ENCODE measurements at regions not wholly inside any gene's neighbourhood (a gene's known extent, or its start where the extent isn't known, plus 50 kb on each side); places are given as distances from the start of the nearest gene placed in this dataset.

DNA sequence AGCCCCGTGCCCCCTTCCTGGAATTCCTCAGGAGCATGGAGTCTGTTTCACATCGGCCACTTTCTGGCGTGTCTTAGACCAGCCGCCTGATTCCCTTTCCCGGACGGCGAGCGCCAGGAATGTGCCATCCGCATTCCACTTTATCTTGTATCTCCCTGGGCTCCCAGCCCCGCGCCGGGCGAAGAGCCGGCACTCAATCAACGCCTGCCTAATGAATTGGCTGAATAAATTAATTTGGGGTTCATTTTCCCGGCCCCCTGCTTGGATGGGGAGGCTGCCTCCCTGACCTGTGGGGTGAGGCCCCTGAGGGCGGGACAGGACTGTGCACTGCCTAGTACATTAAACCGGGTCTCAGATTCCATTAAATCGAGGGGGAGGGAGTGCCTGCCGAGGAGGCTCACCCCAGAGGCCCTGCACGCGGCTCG is 282.3 kb upstream of the TNRC6C start:
- Histone ChIP-seq H3K27me3 (ENCODE audit: control insufficient read depth in 1 of 2, insufficient read depth in 2 of 2, low read length in 2 of 2) (peaks cover 11 to 67% of the 10 kb centered on the region in 2 experiments; a peak in 4 of 5 replicates), H3K27ac (ENCODE audit: extremely low read length, insufficient read depth, low read length) (no peak overlapping the region), H4K20me1 (ENCODE audit: insufficient read depth, low read length) (no peaks in the 10 kb centered on the region), H3K9me3 (ENCODE audit: low read length) (no peaks in the 10 kb centered on the region), H3K36me3 (replicated peaks in 1 of 2; ENCODE audit: control insufficient read depth in 1 of 2, insufficient read depth in 2 of 2, low read length in 2 of 2) (no peaks in the 10 kb centered on the region), H3K4me2 (ENCODE audit: low read depth, low read length) (no peak overlapping the region), H2AFZ (ENCODE audit: low read length) (no peak overlapping the region), H3K4me1 (ENCODE audit: insufficient read depth, low read length) (no peaks in the 10 kb centered on the region), H3K9ac (ENCODE audit: insufficient read depth, low read depth, low read length) (no peak overlapping the region), H3K79me2 (ENCODE audit: insufficient read depth, low read length) (no peaks in the 10 kb centered on the region), H3K4me3 (replicated peaks in 1 of 3; ENCODE audit: insufficient read depth in 1 of 3, low read depth in 2 of 3, low read length in 3 of 3) (no peak overlapping the region)
- BruUV-seq (replicated peaks) = no TSS peak
- FAIRE-seq (no peak), ATAC-seq (no peak), DNase-seq (ENCODE audit: low spot score) (no peak)
- POLR2A ChIA-PET = no interaction called here
- in situ Hi-C loops (cut with HindIII; ENCODE audit: extremely low pct_ligation_motif_present, low pct_unique_long_range_greater_than_20kb) = no loop called here
- intact Hi-C loops (cut with micrococcal nuclease; ENCODE audit: unreplicated experiment) = no loop called here
- CTCF ChIA-PET (ENCODE audit: low intra/inter-chr PET ratio, low total read pairs) = no interaction called here
- 27% methylated on average over 23 of the region's 23 CpGs for WGBS (ENCODE audit: low lambda C conversion rate)
- TF ChIP-seq FOXO1 (CRISPR knock-in tag; IDR thresholded peaks at IDR 0.05) = no peak
- no peak for TF ChIP-seq HNF1A (IDR thresholded peaks at IDR 0.05; ENCODE audit: low read depth)
- no peak for TF ChIP-seq HNF1A (CRISPR knock-in tag; IDR thresholded peaks at IDR 0.05; ENCODE audit: borderline replicate concordance)
- no peak for TF ChIP-seq ZFX (CRISPR knock-in tag; IDR thresholded peaks at IDR 0.05; ENCODE audit: low read depth)
- TF ChIP-seq, protein P1, sequence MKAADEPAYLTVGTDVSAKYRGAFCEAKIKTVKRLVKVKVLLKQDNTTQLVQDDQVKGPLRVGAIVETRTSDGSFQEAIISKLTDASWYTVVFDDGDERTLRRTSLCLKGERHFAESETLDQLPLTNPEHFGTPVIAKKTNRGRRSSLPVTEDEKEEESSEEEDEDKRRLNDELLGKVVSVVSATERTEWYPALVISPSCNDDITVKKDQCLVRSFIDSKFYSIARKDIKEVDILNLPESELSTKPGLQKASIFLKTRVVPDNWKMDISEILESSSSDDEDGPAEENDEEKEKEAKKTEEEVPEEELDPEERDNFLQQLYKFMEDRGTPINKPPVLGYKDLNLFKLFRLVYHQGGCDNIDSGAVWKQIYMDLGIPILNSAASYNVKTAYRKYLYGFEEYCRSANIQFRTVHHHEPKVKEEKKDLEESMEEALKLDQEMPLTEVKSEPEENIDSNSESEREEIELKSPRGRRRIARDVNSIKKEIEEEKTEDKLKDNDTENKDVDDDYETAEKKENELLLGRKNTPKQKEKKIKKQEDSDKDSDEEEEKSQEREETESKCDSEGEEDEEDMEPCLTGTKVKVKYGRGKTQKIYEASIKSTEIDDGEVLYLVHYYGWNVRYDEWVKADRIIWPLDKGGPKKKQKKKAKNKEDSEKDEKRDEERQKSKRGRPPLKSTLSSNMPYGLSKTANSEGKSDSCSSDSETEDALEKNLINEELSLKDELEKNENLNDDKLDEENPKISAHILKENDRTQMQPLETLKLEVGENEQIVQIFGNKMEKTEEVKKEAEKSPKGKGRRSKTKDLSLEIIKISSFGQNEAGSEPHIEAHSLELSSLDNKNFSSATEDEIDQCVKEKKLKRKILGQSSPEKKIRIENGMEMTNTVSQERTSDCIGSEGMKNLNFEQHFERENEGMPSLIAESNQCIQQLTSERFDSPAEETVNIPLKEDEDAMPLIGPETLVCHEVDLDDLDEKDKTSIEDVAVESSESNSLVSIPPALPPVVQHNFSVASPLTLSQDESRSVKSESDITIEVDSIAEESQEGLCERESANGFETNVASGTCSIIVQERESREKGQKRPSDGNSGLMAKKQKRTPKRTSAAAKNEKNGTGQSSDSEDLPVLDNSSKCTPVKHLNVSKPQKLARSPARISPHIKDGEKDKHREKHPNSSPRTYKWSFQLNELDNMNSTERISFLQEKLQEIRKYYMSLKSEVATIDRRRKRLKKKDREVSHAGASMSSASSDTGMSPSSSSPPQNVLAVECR (CRISPR knock-in tag; IDR thresholded peaks at IDR 0.05; ENCODE audit: borderline replicate concordance) = no peak
- no peak for TF ChIP-seq XRCC5 (optimal IDR thresholded peaks at IDR 0.05; ENCODE audit: low read length)
- TF ChIP-seq JUND (CRISPR knock-in tag; IDR thresholded peaks at IDR 0.05) = no peak
- no peak for TF ChIP-seq ZNF180 (CRISPR knock-in tag; IDR thresholded peaks at IDR 0.05; ENCODE audit: borderline replicate concordance, low read depth)
- no peak for TF ChIP-seq ZNF878 (CRISPR knock-in tag; IDR thresholded peaks at IDR 0.05)
- TF ChIP-seq SIX4 (CRISPR knock-in tag; IDR thresholded peaks at IDR 0.05) = no peak
- no peak for TF ChIP-seq CC2D1A (CRISPR knock-in tag; IDR thresholded peaks at IDR 0.05)
- TF ChIP-seq RARG (CRISPR knock-in tag; IDR thresholded peaks at IDR 0.05; ENCODE audit: low read depth) = no peak
- TF ChIP-seq, protein P2, sequence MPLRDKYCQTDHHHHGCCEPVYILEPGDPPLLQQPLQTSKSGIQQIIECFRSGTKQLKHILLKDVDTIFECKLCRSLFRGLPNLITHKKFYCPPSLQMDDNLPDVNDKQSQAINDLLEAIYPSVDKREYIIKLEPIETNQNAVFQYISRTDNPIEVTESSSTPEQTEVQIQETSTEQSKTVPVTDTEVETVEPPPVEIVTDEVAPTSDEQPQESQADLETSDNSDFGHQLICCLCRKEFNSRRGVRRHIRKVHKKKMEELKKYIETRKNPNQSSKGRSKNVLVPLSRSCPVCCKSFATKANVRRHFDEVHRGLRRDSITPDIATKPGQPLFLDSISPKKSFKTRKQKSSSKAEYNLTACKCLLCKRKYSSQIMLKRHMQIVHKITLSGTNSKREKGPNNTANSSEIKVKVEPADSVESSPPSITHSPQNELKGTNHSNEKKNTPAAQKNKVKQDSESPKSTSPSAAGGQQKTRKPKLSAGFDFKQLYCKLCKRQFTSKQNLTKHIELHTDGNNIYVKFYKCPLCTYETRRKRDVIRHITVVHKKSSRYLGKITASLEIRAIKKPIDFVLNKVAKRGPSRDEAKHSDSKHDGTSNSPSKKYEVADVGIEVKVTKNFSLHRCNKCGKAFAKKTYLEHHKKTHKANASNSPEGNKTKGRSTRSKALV (CRISPR knock-in tag; IDR thresholded peaks at IDR 0.05) = no peak
- TF ChIP-seq ZNF136 (CRISPR knock-in tag; IDR thresholded peaks at IDR 0.05; ENCODE audit: low read depth) = no peak
- TF ChIP-seq ZFP36L1 (CRISPR knock-in tag; IDR thresholded peaks at IDR 0.05) = no peak

All from HepG2 (cell line).